NB4 (cell line): ENCODE measurements at regions not wholly inside any gene's neighbourhood (a gene's known extent, or its start where the extent isn't known, plus 50 kb on each side); places are given as distances from the start of the nearest gene placed in this dataset.

ENCODE experiments used
- DNase-seq: peaks from one replicate; pipeline ENCODE4 v3.0.0; 2010; ENCODE audit warnings: low read depth
- H3K4me3 ChIP-seq: one replicate; pipeline ENCODE4 v1.5.1; 2011; ENCODE audit warnings: mild to moderate bottlenecking, low read depth, low read length, moderate library complexity
- CTCF ChIP-seq: IDR thresholded peaks from one replicate; pipeline ENCODE4 v1.5.1; 2012; ENCODE audit warnings: low read depth, low read length
- MAX ChIP-seq: IDR thresholded peaks from 2 replicates; pipeline ENCODE4 v1.6.1; 2011; ENCODE audit warnings: low read depth, low read length
- MYC ChIP-seq: IDR thresholded peaks from 2 replicates; pipeline ENCODE4 v1.6.1; 2011; ENCODE audit warnings: low read depth, low read length
- POLR2A ChIP-seq: IDR thresholded peaks from 2 replicates; pipeline ENCODE4 v1.6.1; 2011; ENCODE audit warnings: mild to moderate bottlenecking; ENCODE audit not compliant: insufficient read length; ENCODE audit errors: extremely low read depth

DNA sequence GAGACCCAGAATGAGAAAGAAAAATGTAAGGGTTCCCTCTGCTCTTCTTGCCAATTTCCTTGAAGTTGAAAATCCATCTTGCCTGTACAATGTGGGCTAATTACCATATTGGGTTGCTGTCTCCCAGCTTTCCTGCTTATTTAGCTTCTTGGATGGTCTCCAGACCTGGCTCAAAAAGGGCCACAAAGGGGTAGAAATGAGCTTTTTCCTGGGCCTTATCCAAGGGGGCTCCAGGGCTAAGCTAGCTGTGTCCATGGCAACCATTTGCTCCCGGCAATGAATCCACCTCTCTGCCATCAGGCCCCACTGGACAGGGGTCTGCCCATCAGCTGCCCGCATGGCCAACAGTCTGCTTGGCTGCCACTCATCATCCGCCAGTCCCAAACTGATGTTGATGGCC, 85.0 kb downstream of the BOD1L2 start:
- no peak for DNase-seq
- no peak overlapping the region for H3K4me3 ChIP-seq
- TF ChIP-seq CTCF (no peak), MAX (no peak), POLR2A (no peak), MYC (no peak)

- no peak overlapping the region for H3K4me3 ChIP-seq
- no peak for TF ChIP-seq MAX
- TF ChIP-seq MYC: no peak
- TF ChIP-seq CTCF: no peak
- TF ChIP-seq POLR2A: no peak
- DNase-seq: no peak
These were observed 87.5 kb downstream of the BOD1L2 start for GRCh38 chr18:57234346-57234745.

GRCh38 chr18:57241869-57242268, 95.0 kb downstream of the BOD1L2 start:
- no peak for TF ChIP-seq MAX
- TF ChIP-seq CTCF: no peak
- TF ChIP-seq MYC: no peak
- no peak for TF ChIP-seq POLR2A
- no peak overlapping the region for H3K4me3 ChIP-seq

GRCh38 chr18:57242285-57242684, 95.4 kb downstream of the BOD1L2 start:
- DNase-seq: no peak
- no peak overlapping the region for H3K4me3 ChIP-seq
- TF ChIP-seq POLR2A: no peak
- TF ChIP-seq MAX: no peak
- no peak for TF ChIP-seq CTCF
- TF ChIP-seq MYC: no peak

More at GRCh38 chr18:57241869-57242268, 95.0 kb downstream of the BOD1L2 start:
- no peak for DNase-seq

DNA sequence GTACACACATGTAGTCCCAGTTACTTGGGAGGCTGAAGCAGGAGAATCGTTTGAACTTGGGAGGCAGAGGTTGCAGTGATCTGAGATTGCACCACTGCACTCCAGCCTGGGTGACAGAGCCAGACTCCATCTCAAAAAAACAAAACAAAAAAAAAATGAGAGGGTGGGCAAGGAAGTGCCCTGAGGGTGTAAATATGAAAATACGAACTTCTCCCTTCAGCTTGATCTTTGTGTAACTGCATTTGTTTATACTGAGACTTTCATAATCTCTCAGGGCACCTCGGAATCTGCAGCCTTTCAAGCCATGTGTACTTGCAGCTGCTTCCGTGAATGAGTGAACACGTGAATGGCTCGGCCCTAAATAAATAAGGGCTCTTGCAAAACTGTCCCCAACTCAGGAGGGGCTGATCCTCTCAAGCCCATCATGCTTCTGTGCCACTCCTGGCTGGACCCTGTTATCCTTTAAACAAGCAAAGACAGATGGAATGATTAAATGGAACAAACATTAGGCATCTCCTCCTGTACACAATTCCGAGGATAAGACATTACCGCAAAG, 96.8 kb downstream of the BOD1L2 start:
- no peak overlapping the region for H3K4me3 ChIP-seq
- TF ChIP-seq CTCF (no peak), POLR2A (no peak), MAX (no peak), MYC (no peak)
- DNase-seq: no peak

- no peak for TF ChIP-seq CTCF
- TF ChIP-seq POLR2A: no peak
- TF ChIP-seq MYC: no peak
- no peak for TF ChIP-seq MAX
- peak; percentile 3 for DNase-seq
- no peak overlapping the region for H3K4me3 ChIP-seq
These were observed 102.3 kb downstream of the BOD1L2 start for GRCh38 chr18:57249179-57249578.
